ENCODE measurements at regions not wholly inside any gene's neighbourhood (a gene's known extent, or its start where the extent isn't known, plus 50 kb on each side); places are given as distances from the start of the nearest gene placed in this dataset.

- TF ChIP-seq, protein P1, sequence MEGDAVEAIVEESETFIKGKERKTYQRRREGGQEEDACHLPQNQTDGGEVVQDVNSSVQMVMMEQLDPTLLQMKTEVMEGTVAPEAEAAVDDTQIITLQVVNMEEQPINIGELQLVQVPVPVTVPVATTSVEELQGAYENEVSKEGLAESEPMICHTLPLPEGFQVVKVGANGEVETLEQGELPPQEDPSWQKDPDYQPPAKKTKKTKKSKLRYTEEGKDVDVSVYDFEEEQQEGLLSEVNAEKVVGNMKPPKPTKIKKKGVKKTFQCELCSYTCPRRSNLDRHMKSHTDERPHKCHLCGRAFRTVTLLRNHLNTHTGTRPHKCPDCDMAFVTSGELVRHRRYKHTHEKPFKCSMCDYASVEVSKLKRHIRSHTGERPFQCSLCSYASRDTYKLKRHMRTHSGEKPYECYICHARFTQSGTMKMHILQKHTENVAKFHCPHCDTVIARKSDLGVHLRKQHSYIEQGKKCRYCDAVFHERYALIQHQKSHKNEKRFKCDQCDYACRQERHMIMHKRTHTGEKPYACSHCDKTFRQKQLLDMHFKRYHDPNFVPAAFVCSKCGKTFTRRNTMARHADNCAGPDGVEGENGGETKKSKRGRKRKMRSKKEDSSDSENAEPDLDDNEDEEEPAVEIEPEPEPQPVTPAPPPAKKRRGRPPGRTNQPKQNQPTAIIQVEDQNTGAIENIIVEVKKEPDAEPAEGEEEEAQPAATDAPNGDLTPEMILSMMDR (IDR thresholded peaks at IDR 0.05; ENCODE audit: low read depth, low read length, missing control alignments) = no peak
- DNase-seq = no peak
- in situ Hi-C loops (cut with HindIII; ENCODE audit: low pct_ligation_motif_present, low sequenced_read_pairs) = no loop called here
- Histone ChIP-seq H3K27ac (no peak overlapping the region), H3K4me3 (ENCODE audit: low read depth, low read length) (no peak overlapping the region), H3K36me3 (replicated peaks) (no peaks in the 10 kb centered on the region), H3K27me3 (replicated peaks) (no peaks in the 10 kb centered on the region)
Observed at GRCh38 chr6:168823397-168824212, 382.6 kb downstream of the SMOC2 start.

GRCh38 chr6:168822376-168822775 lies 381.4 kb downstream of the SMOC2 start:
- no peak for DNase-seq
- Histone ChIP-seq H3K36me3 (replicated peaks) (no peaks in the 10 kb centered on the region), H3K4me3 (ENCODE audit: low read depth, low read length) (no peak overlapping the region), H3K27me3 (replicated peaks) (no peaks in the 10 kb centered on the region), H3K27ac (no peak overlapping the region)
- in situ Hi-C loops (cut with HindIII; ENCODE audit: low pct_ligation_motif_present, low sequenced_read_pairs) = no loop called here
- TF ChIP-seq, protein P1 (IDR thresholded peaks at IDR 0.05; ENCODE audit: low read depth, low read length, missing control alignments) = no peak

GRCh38 chr6:168819546-168819945 lies 378.6 kb downstream of the SMOC2 start:
- no peak for DNase-seq
- H3K4me3 ChIP-seq (ENCODE audit: low read depth, low read length) = no peak overlapping the region
- H3K27me3 ChIP-seq (replicated peaks) = no peaks in the 10 kb centered on the region
- no peak overlapping the region for H3K27ac ChIP-seq
- in situ Hi-C loops (cut with HindIII; ENCODE audit: low pct_ligation_motif_present, low sequenced_read_pairs) = no loop called here
- H3K36me3 ChIP-seq (replicated peaks) = no peaks in the 10 kb centered on the region
- TF ChIP-seq, protein P1 (IDR thresholded peaks at IDR 0.05; ENCODE audit: low read depth, low read length, missing control alignments) = no peak

GRCh38 chr6:168817558-168818159 lies 376.7 kb downstream of the SMOC2 start:
- in situ Hi-C loops (cut with HindIII; ENCODE audit: low pct_ligation_motif_present, low sequenced_read_pairs) = no loop called here
- Histone ChIP-seq H3K4me3 (ENCODE audit: low read depth, low read length) (no peak overlapping the region), H3K27ac (no peak overlapping the region), H3K36me3 (replicated peaks) (no peaks in the 10 kb centered on the region), H3K27me3 (replicated peaks) (no peaks in the 10 kb centered on the region)
- TF ChIP-seq, protein P1 (IDR thresholded peaks at IDR 0.05; ENCODE audit: low read depth, low read length, missing control alignments) = no peak
- DNase-seq = no peak

DNA sequence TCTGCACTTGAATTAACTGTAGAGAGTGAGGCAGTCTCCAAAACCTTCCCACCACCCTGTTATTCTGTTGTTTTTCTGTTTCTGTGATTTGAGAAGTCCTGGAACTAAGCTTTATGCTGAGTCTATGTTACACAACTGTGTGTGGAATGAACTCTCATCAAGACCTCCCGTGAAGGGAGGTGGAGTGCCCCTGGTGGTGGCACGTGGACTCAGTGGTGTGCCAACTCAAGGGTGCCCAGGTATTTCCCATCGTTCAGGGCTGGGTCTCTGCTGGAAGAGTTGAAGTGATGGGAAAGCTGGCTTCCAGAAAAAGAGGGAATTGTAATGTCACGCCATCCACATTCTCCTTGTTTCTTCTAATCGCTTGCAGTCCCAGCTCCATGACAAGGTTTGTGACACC lies 374.2 kb downstream of the SMOC2 start:
- Histone ChIP-seq H3K27ac (no peak overlapping the region), H3K27me3 (replicated peaks) (no peaks in the 10 kb centered on the region), H3K36me3 (replicated peaks) (no peaks in the 10 kb centered on the region), H3K4me3 (ENCODE audit: low read depth, low read length) (no peak overlapping the region)
- DNase-seq = no peak
- TF ChIP-seq, protein P1 (IDR thresholded peaks at IDR 0.05; ENCODE audit: low read depth, low read length, missing control alignments) = no peak
- in situ Hi-C loops (cut with HindIII; ENCODE audit: low pct_ligation_motif_present, low sequenced_read_pairs) = no loop called here

Data from brain microvascular endothelial cell (primary cell).